GM19395 (cell line): ENCODE measurements at regions not wholly inside any gene's neighbourhood (a gene's known extent, or its start where the extent isn't known, plus 50 kb on each side); places are given as distances from the start of the nearest gene placed in this dataset.
A peak's percentile ranks its signal among the peaks of the same experiment; 100 is the strongest.
"Not testable (repeated sequence)": the region's sequence is repeated elsewhere in the genome, so short reads cannot be mapped to it uniquely, and the experiment has no call there.

Source experiments
- ATAC-seq: cut with Tn5 transposase; IDR thresholded peaks from one replicate; pipeline ENCODE4 v1.9.1; 2021; ENCODE audit warnings: mild to moderate bottlenecking, moderate library complexity; ENCODE audit not compliant: unreplicated experiment

DNA sequence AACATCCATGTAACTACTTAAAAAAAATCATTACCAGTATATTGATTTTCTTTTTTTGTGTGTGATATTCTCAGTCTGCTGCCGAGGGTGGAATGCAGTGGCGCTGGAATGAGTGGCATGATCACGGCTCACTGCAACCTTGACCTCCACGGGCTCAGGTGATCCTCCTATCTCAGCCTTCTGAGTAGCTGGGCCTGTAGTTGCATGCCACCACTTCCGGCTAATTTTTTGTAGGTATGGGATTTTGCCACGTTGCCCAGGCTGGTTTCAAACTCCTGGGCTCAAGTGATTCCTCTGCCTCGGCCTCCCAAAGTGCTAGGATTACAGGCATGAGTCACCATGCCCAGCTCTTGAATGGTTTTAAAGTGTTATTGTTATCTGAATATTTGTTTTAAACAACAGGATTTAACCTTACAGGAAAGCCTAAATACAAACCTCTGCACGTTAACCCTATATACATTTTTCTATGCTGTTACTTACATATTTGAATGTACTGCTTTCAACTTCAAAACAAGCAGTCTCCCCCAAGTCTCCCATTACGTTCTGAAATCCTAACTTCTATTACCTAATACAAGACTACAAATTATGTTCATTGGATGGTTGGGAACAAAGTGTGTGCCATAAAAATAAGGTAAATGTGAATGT, 61.7 kb downstream of the KPNA2 start:
- no peak for ATAC-seq

DNA sequence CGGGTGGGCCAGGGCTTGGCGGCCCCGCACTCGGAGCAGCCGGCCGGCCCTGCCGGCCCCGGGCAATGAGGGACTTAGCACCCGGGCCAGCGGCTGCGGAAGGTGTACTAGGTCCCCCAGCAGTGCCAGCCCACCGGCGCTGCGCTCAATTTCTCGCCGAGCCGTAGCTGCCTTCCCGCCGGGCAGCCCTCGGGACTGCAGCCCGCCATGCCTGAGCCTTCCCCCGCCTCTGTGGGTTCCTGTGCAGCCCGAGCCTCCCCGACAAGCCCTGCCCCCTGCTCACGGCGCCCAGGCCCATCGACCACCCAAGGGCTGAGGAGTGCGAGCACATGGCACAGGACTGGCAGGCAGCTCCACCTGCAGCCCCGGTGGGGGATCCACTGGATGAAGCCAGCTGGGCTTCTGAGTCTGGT, 63.8 kb downstream of the KPNA2 start:
- ATAC-seq, result not testable (repeated sequence)

DNA sequence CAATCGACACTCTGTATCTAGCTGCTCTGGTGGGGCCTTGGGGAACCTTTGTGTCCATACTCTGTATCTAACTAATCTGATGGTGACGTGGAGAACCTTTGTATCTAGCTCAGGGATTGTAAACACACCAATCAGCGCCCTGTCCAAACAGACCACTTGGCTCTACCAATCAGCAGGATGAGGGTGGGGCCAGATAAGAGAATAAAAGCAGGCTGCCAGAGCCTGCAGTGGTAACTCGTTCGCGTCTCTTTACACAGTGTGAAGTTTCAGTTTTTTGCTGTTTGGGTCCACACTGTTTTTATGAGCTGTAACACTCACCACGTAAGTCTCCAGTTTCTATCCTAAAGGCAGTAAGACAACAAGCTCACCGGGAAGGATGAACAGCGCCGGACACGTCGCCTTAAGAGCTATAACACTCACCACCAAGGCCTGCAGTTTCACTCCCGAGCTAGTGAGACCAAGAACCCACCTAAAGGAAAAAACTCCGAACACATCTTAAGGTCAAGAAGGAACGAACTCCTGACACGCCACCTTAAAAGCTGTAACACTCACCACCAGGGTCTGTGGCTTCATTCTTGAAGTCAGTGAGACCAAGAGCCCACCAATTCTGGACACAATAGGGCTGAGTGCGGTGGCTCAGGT, 64.6 kb downstream of the KPNA2 start:
- no peak for ATAC-seq

DNA sequence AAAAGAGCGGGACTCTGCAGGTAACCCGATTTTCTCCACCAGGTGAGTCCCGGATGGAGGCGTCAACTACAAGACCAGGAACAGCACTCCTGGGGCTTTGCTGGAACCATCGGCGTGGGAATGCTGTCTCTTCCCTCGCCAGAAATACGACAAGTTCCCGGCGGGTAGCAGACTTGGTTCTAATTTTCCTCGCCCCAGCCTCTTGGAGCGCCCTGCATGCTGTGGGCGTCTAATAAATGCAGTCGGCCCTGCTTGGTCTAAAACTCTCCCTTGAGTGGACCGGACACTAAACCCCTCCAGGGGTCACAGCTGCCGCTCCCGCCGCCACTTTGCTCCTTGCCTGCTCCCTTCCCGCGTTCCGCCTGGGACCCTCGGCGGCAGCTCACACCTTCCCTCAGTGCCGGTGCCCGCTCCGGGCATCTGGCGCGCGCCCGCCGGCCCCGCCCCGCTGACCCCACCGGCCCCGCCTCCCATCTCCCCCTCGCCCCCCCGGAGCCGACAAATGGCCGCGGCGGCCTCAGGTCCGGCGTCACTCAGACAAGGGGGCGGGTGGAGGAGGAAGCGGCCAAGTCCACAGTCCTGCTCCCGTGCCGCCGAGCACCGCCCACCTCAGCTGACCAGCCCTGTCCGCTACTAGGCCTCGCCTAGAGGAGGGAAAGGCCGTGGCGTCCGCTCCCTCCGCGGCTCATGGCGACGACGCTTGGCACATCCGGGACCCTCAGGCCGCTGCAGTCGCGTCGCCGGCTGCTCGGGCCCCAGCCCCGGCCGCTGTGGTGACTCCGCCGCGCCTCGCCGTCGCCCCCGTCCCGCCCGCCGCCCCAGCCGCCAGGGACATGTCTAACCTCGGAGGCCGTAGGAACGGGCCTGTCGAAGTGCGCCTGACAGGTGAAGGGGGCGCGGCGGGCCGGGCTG, 65.8 kb downstream of the KPNA2 start:
- ATAC-seq, result peak; percentile 58

DNA sequence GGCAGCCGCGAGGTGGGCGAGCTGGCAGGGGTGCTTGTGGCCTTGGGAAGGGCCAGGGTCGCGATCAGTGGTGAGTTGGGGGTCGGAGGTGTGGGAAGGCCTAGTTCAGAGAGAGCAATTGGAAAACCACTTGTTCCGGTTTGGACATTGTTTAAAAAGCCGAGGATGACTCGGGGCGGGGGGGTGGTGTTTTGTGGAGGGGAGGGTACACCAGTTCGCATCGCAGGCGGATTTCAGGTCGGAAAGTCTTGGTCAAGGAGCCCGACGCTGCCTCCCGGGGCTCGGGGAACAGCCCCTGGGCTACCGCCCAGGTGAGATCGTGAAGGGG, 66.4 kb downstream of the KPNA2 start:
- peak; percentile 14 for ATAC-seq

DNA sequence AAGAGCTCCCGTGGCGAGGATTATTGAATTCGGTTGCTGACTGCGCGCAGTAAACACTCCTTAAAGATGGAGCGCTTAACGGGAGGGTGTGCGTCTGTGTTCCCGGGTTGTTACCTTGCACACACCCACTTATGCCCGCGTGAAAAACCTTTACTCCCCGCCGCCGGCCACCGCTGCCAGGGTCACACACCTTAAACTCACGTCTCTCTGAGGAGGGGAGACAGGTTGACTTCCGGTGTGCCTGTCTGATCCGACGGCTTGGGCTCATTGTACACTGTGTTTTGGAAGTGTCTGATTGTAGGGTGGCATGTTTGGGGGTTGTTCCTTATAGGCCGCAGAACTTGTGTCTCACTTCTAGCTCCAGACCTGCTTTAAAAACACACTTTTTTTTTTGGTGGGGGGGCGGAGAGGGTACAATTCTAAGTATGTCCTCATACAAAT, 66.8 kb downstream of the KPNA2 start:
- ATAC-seq, result peak; percentile 21

DNA sequence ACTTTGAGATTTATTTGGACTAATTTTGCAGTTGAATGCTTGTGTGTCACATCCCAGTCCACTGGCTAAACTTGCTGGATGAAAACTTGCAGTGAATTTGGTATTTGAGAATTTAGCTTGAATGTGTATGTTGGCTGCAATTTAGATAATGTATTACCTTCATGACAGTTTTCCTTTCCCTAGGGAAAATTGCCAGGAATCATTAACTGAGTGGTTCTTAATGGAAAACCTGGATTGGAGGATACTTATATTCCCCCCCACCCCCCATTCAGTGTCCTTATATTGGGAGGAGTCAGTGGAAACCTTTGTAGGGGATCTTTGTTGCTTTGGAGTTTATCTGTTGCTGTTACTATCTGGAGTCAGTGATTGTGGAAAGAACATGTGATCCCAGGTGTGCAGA, 67.6 kb downstream of the KPNA2 start:
- ATAC-seq, result no peak

DNA sequence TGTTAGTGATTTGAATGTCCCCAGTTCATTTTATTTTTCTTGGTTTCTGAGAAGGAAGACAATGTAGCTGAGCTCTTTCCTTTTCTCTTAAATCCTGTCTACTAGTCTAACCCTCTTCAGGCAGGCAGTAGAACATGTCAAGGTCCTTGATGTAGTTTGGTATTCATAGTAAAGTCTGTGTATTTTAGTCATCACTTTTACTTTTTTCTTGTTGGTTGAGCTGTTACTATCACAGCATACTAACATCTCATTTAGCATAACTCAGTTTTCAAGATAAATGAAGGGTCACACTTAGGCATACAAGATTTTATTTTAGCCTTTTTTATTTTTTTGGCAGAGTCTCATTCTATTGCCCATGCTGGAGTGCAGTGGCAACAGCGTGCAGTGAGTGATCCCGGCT, 70.5 kb downstream of the KPNA2 start:
- no peak for ATAC-seq

DNA sequence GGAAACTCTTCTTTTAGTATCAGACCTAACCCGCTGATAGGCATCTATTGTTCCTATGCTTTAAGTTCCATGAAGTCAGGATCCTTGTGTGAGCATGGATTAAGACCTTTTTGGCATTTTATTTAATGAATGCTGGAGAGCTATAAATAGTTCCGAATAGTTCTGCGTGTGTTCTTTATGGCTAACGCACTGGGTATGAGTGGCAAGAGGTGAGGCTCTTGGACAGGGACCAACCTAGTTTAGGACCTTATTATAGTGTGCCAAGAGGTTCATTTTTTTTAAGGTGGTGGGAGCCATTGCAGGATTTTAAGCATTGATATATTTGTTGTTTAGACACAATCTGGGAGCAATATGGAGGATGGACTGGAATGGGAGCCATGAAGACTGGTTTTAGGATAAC, 71.8 kb downstream of the KPNA2 start:
- ATAC-seq, result no peak

DNA sequence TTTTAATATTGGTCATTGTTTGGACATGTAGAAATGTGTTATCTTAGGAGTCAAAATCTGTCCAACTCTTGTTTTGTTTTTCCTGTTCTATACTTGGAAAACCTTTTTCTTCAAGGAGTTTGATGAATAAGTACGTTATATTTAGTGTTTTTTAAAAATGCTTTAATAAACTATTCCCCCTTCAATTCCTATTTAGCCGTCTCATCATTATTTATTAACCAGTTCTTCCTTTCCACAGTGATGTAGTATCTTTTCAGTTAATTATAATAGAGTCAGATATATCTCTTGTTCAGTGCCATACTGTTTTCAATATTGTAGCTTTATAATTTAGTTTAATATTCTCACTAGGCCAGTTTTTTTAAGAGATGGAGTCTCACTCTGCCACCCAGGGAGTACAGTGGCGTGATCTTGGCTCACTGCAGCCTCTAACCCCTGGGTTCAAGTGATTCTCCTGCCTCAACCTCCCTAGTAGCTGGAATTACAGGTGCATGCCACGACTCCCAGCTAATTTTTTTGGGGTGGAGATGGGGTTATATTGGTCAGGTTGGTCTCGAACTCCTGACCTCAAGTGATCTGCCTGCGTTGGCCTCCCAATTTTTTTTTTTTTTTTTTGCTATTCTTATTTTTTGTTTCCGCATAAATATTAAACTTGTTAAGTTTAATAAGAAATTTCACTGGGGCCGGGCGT, 72.9 kb downstream of the KPNA2 start:
- no peak for ATAC-seq

DNA sequence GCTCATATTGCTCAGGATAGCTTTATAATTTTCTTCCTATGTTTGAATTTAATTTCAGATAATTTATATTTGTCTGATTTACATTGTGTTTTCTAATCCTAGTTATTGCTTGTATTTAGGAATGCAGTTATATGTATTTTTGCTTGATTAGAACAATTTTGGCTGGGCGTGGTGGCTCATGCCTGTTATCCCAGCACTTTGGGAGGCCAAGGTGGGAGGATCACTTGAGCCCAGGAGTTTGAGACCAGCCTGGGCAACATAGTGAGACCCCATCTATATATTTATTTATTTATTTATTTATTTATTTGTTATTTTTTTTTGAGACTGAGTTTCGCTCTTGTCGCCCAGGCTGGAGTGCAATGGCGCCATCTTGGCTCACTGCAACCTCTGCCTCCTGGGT, 73.9 kb downstream of the KPNA2 start:
- ATAC-seq, result not testable (repeated sequence)

DNA sequence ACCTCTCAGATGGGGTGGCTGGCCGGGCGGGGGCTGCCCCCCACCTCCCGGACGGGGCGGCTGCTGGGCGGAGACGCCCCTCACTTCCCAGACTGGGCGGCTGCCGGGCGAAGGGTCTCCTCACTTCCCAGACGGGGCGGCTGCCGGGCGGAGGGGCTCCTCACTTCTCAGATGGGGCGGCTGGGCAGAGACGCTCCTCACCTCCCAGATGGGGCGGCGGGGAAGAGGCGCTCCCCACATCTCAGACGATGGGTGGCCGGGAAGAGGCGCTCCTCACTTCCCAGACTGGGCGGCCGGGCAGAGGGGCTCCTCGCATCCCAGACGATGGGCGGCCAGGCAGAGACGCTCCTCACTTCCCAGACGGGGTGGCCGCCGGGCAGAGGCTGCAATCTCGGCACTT, 80.7 kb downstream of the KPNA2 start:
- ATAC-seq, result not testable (repeated sequence)

DNA sequence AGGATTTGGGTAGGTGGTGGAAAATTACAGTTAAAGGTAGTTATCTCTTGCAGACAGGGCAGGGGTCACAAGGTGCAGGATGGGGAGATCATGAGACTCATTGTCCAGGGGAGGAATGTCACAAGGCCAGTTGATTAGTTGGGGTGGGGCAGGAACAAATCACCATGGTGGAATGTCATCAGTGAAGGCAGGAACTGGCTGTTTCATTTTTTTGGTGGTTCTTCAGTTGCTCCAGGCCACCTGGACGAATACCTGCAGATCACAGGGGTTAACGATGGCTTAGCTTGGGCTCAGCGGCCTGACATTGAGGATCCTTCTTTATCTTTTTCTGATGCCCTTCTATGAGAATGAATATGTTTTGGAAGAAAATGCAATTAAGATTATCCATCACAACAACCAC, 87.1 kb downstream of the KPNA2 start:
- no peak for ATAC-seq

DNA sequence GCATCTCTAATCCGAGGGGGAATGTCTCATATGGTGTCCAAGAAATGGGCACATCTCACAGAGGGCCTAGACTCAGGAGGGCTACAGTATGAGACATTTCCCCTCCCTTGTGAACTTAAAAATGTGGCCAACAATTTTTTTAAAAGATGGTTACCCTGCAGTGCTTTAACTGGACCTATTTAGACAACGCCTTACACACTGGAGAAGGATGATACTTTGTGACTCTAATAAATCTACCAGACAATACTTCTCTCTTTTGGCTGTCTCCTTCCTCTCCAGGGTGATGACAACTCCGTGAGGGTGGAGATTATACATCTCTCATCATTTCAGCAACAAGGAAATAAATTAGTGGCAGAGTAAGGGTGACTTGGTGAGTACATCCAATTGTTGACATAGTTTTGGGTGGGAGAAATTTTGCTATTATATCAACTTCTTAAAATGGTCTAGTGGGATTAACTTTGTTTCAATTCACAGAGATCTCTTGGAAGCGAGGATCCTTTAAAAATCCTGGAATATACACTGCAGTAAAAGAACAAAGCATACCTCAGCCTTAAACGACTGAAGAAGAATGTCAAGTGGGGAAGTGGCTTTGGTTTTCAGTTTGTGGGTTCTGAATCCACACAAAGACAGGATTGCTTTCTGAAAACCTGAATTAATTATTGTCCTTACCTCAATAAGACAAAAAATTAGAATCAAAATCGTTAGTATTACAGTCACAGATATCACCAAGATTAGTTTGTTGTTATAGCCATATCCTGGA, 89.8 kb downstream of the KPNA2 start:
- no peak for ATAC-seq

DNA sequence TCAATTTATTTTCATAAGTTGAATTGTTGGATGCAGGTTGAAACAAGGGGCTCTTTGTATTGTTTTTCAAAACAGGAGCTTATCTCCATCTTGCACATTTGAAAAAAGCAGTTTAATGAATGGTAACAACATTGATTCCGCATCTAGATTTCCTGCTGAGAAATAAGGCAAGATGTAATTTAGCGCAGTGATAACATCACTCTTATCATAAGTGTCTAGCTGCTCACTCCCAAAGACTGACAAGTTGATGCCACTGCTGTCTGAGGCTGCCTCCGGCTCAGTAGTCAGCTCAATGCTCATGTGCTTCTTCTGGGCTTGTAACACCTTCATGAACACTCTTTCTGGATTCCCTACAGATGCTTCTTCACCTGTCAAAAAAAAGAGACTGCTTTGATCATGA, 92.4 kb downstream of the KPNA2 start:
- no peak for ATAC-seq

DNA sequence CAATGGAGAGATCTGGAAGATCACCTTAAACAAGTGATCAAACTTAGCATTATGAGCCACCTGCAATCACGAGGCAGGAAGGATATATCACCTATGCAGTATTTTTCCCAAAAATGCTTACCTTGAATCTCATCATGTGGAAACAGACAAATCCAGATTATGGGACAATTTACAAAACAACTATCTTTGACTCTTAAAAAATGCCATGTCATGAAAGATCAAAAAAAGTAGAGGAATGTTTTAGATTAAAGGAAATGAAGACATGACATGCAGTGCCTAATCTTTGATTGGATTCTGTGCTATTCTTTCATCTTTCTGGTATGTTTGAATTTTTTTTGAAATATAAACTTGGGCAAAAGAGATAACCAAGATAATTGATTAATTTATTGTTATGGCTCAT, 95.9 kb downstream of the KPNA2 start:
- no peak for ATAC-seq

DNA sequence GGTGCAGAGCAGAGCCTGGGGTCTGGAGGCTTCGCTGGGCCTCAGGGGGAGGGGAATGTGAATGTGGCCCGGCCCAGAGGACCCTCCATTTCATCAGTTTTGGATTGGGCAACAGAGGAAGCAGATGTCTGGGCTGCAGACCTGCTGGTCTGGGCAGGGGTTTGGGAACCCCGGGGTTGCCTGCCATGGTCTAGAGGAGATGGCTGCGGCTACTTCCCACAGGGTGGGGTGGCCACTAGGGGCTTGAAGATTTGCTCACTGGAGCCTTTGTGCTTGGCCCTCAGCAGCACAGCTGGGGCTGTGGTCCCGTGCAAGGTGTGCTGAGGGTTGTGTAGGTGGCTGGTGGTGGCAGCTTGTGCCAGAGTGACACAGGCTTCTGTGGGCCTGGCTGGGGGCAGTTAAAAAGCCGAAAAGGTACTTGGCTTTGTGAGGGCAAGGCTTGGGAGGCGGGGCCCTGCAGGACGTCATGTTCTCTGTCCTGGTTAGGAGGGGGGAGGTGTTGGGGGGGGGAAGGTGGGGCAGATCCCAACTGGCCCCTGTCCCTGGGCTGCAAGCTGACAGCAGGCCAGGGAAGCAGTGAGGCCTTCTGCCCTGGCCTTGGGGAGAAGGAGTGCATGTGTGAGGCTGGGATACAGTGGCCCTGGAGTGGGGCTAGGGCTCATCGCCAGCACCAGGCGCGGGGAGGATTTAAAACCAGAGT, 98.0 kb downstream of the KPNA2 start:
- no peak for ATAC-seq

DNA sequence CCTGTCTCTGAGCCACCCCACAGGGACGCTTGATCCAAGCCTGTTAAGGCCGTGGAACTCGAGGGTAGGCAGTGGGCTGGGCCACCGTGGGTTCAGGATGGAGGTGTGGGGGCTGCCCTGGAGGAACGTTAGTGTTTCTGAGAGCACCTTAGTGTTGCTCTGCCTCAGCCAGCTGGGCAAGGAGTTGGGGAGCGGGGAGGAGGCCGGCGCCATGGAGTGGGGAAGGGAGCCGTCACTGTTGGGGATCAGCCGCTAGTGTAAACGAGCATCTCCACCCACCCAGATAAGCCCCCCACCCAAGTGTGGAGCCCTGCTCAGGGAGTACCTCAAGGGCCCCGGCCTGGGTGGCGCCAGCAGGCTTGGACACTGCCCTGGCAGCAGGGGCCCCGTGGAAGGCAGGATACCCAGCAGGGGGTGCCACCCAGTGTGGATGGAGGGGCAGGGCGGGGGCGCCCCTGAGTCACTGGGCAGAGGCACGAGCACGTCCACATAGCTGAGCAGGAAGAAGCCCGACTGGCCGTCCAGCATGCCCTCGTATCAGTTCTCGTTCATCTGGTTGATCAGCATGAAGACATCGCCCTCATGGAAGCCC, 98.6 kb downstream of the KPNA2 start:
- ATAC-seq, result no peak

DNA sequence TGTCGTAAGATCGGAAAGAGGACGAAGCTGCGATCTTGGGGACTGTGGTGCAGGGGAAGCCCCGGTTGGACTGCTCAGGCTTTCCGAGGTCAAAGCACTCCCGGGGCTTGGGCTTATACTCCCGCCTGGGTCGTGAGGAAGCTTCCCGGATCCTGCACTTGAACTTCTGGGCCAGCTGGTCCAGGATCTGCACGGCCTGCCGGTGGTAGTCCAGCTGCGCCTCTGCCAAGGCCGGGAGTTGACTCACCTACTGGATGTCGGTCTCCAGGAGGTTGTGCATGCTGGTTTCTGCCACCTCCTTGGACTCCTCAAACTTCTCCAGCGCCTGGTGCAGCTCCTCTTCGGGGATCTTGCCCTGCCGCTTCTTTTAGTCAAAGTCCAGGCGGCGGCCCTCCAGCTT, 99.2 kb downstream of the KPNA2 start:
- no peak for ATAC-seq
